ENCODE measurements at regions not wholly inside any gene's neighbourhood (a gene's known extent, or its start where the extent isn't known, plus 50 kb on each side); places are given as distances from the start of the nearest gene placed in this dataset.

- no peak overlapping the region for H3K4me3 ChIP-seq (ENCODE audit: low read length)
- TF ChIP-seq, protein P1, sequence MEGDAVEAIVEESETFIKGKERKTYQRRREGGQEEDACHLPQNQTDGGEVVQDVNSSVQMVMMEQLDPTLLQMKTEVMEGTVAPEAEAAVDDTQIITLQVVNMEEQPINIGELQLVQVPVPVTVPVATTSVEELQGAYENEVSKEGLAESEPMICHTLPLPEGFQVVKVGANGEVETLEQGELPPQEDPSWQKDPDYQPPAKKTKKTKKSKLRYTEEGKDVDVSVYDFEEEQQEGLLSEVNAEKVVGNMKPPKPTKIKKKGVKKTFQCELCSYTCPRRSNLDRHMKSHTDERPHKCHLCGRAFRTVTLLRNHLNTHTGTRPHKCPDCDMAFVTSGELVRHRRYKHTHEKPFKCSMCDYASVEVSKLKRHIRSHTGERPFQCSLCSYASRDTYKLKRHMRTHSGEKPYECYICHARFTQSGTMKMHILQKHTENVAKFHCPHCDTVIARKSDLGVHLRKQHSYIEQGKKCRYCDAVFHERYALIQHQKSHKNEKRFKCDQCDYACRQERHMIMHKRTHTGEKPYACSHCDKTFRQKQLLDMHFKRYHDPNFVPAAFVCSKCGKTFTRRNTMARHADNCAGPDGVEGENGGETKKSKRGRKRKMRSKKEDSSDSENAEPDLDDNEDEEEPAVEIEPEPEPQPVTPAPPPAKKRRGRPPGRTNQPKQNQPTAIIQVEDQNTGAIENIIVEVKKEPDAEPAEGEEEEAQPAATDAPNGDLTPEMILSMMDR (conservative IDR thresholded peaks at IDR 0.05; ENCODE audit: low read depth, low read length) = no peak
- DNase-seq (ENCODE audit: low read depth) = no peak
Measured at GRCh38 chr11:130732476-130732875, 183.8 kb downstream of the SNX19 start.

- H3K4me3 ChIP-seq (ENCODE audit: low read length) = no peak overlapping the region
- TF ChIP-seq, protein P1 (conservative IDR thresholded peaks at IDR 0.05; ENCODE audit: low read depth, low read length) = no peak
- no peak for DNase-seq (ENCODE audit: low read depth)
Measured at GRCh38 chr11:130737041-130737830, 179.0 kb downstream of the SNX19 start.

GRCh38 chr11:130737866-130738431 is 178.3 kb downstream of the SNX19 start:
- TF ChIP-seq, protein P1 (conservative IDR thresholded peaks at IDR 0.05; ENCODE audit: low read depth, low read length) = no peak
- DNase-seq (ENCODE audit: low read depth) = no peak
- no peak overlapping the region for H3K4me3 ChIP-seq (ENCODE audit: low read length)

- no peak for DNase-seq (ENCODE audit: low read depth)
- TF ChIP-seq, protein P1 (conservative IDR thresholded peaks at IDR 0.05; ENCODE audit: low read depth, low read length) = no peak
- no peak overlapping the region for H3K4me3 ChIP-seq (ENCODE audit: low read length)
Measured at GRCh38 chr11:130738611-130739010, 177.7 kb downstream of the SNX19 start.

DNA sequence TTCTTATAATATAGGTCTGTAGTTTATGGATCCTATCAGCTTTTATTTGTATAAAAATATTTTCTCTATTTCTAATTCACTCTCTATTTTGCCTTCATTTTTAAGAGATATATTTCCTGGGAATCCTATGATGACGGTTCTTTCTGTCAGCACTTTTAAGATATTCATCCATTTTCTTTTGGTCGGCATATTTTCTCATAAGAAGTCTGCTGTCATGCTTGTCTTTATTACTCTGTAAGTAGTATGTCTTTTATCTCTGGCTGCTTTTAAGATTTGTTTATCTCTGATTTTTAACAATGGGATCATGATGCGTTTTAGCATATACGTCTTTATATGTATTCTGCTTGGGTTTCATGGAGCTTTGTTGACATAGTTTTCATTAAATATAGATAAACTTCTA is 175.5 kb downstream of the SNX19 start:
- DNase-seq (ENCODE audit: low read depth) = no peak
- TF ChIP-seq, protein P1 (conservative IDR thresholded peaks at IDR 0.05; ENCODE audit: low read depth, low read length) = no peak
- no peak overlapping the region for H3K4me3 ChIP-seq (ENCODE audit: low read length)

GRCh38 chr11:130744794-130745193 is 171.5 kb downstream of the SNX19 start:
- no peak for DNase-seq (ENCODE audit: low read depth)
- TF ChIP-seq, protein P1 (conservative IDR thresholded peaks at IDR 0.05; ENCODE audit: low read depth, low read length) = no peak
- H3K4me3 ChIP-seq (ENCODE audit: low read length) = no peak overlapping the region

GRCh38 chr11:130749216-130749615 is 167.1 kb downstream of the SNX19 start:
- DNase-seq (ENCODE audit: low read depth) = no peak
- no peak overlapping the region for H3K4me3 ChIP-seq (ENCODE audit: low read length)
- TF ChIP-seq, protein P1 (conservative IDR thresholded peaks at IDR 0.05; ENCODE audit: low read depth, low read length) = no peak
